ENCODE measurements at regions not wholly inside any gene's neighbourhood (a gene's known extent, or its start where the extent isn't known, plus 50 kb on each side); places are given as distances from the start of the nearest gene placed in this dataset.

- DNase-seq: no peak
These were observed 180.8 kb upstream of the CCDC179 start for GRCh38 chr11:23041001-23041503.

GRCh38 chr11:23058656-23059055 lies 198.4 kb upstream of the CCDC179 start:
- no peak for DNase-seq

GRCh38 chr11:23063276-23063675 lies 203.0 kb upstream of the CCDC179 start:
- no peak for DNase-seq

- DNase-seq: peak; percentile 86
These were observed 218.2 kb upstream of the CCDC179 start for GRCh38 chr11:23078289-23078971.

GRCh38 chr11:23079382-23079813 lies 219.1 kb upstream of the CCDC179 start:
- DNase-seq: peak; percentile 69

- DNase-seq: no peak
These were observed 227.1 kb upstream of the CCDC179 start for GRCh38 chr11:23087407-23087806.

- DNase-seq: no peak
These were observed 230.4 kb upstream of the CCDC179 start for GRCh38 chr11:23090659-23091058.

- no peak for DNase-seq
These were observed 235.4 kb upstream of the CCDC179 start for GRCh38 chr11:23095650-23096189.

GRCh38 chr11:23097891-23098290 lies 237.6 kb upstream of the CCDC179 start:
- no peak for DNase-seq

GRCh38 chr11:23099256-23099655 lies 239.0 kb upstream of the CCDC179 start:
- DNase-seq: peak; percentile 70

GRCh38 chr11:23100726-23101125 lies 240.5 kb upstream of the CCDC179 start:
- peak; percentile 66 for DNase-seq

- DNase-seq: peak; percentile 75
These were observed 243.1 kb upstream of the CCDC179 start for GRCh38 chr11:23103416-23103815.

- DNase-seq: peak; percentile 15
These were observed 251.3 kb upstream of the CCDC179 start for GRCh38 chr11:23111527-23111926.

GRCh38 chr11:23112390-23112789 lies 252.1 kb upstream of the CCDC179 start:
- DNase-seq: no peak

- peak; percentile 56 for DNase-seq
These were observed 253.0 kb upstream of the CCDC179 start for GRCh38 chr11:23112987-23113886.

- DNase-seq: no peak
These were observed 253.6 kb upstream of the CCDC179 start for GRCh38 chr11:23113887-23114216.

GRCh38 chr11:23123753-23124152 lies 263.5 kb upstream of the CCDC179 start:
- DNase-seq: peak; percentile 36

- no peak for DNase-seq
These were observed 264.0 kb upstream of the CCDC179 start for GRCh38 chr11:23124249-23124648.

GRCh38 chr11:23124996-23125395 lies 264.7 kb upstream of the CCDC179 start:
- no peak for DNase-seq

GRCh38 chr11:23127706-23128105 lies 267.4 kb upstream of the CCDC179 start:
- DNase-seq: no peak

GRCh38 chr11:23134627-23135026 lies 274.4 kb upstream of the CCDC179 start:
- DNase-seq: no peak

GRCh38 chr11:23138761-23139160 lies 278.5 kb upstream of the CCDC179 start:
- no peak for DNase-seq

GRCh38 chr11:23143022-23143421 lies 282.7 kb upstream of the CCDC179 start:
- no peak for DNase-seq

- DNase-seq: peak; percentile 10
These were observed 291.5 kb upstream of the CCDC179 start for GRCh38 chr11:23151819-23152218.
